ENCODE measurements at regions not wholly inside any gene's neighbourhood (a gene's known extent, or its start where the extent isn't known, plus 50 kb on each side); places are given as distances from the start of the nearest gene placed in this dataset.

- TF ChIP-seq, protein P1, sequence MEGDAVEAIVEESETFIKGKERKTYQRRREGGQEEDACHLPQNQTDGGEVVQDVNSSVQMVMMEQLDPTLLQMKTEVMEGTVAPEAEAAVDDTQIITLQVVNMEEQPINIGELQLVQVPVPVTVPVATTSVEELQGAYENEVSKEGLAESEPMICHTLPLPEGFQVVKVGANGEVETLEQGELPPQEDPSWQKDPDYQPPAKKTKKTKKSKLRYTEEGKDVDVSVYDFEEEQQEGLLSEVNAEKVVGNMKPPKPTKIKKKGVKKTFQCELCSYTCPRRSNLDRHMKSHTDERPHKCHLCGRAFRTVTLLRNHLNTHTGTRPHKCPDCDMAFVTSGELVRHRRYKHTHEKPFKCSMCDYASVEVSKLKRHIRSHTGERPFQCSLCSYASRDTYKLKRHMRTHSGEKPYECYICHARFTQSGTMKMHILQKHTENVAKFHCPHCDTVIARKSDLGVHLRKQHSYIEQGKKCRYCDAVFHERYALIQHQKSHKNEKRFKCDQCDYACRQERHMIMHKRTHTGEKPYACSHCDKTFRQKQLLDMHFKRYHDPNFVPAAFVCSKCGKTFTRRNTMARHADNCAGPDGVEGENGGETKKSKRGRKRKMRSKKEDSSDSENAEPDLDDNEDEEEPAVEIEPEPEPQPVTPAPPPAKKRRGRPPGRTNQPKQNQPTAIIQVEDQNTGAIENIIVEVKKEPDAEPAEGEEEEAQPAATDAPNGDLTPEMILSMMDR (IDR thresholded peaks at IDR 0.05) = no peak
- TF ChIP-seq POLR2A (IDR thresholded peaks at IDR 0.05) = no peak
Observed at GRCh38 chr5:158519433-158520021, 580.2 kb downstream of the EBF1 start.
